ENCODE measurements at regions not wholly inside any gene's neighbourhood (a gene's known extent, or its start where the extent isn't known, plus 50 kb on each side); places are given as distances from the start of the nearest gene placed in this dataset.
"Not testable (repeated sequence)": the region's sequence is repeated elsewhere in the genome, so short reads cannot be mapped to it uniquely, and the experiment has no call there.

- DNase-seq: not testable (repeated sequence)
Measured at GRCh38 chr11:71723991-71724390, 109.0 kb upstream of the DEFB108B start.

GRCh38 chr11:71730748-71731147, 102.3 kb upstream of the DEFB108B start:
- DNase-seq: not testable (repeated sequence)

GRCh38 chr11:71734368-71734767, 98.6 kb upstream of the DEFB108B start:
- peak in 2 of 4 experiments; percentile 1 to 12 for DNase-seq

GRCh38 chr11:71738317-71738716, 94.7 kb upstream of the DEFB108B start:
- DNase-seq: not testable (repeated sequence)

- DNase-seq: not testable (repeated sequence)
Measured at GRCh38 chr11:71743385-71743784, 89.6 kb upstream of the DEFB108B start.

DNA sequence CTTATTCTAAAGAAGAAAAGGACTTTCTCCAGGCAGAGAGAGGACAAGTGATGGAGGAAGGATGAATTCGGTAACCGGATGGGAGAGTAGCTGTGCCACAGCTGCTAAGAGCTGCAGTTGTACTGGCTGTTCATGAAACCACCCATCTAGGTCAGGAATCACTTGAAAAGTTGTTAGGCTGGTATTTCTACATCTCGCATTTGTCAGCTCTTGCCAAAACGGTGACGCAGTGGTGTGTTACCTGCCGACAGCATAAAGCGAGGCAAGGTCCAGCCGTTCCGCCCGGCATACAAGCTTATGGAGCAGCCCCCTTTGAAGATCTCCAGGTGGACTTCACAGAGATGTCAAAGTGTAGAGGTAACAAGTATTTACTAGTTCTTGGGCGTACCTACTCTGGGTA, 87.3 kb upstream of the DEFB108B start:
- not testable (repeated sequence) for DNase-seq

GRCh38 chr11:71746263-71746662, 86.7 kb upstream of the DEFB108B start:
- not testable (repeated sequence) for DNase-seq

GRCh38 chr11:71748965-71749620, 83.9 kb upstream of the DEFB108B start:
- not testable (repeated sequence) for DNase-seq

DNA sequence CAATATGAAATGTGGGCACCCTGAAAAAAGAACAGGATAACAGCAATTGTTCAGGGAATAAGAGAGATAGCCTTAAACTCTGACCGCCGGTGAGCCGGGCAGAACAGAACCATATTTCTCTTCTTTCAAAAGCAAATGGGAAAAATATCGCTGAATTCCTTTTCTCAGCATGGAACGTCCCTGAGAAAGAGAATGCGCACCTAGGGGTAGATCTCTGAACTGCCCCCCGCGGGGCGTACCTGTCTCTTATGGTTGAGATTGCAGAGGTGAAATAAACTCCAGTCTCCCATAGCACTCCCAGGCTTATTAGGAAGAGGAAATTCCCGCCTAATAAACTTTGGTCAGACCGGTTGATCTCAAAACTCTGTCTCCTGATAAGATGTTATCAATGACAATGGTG, 82.1 kb upstream of the DEFB108B start:
- not testable (repeated sequence) for DNase-seq

DNA sequence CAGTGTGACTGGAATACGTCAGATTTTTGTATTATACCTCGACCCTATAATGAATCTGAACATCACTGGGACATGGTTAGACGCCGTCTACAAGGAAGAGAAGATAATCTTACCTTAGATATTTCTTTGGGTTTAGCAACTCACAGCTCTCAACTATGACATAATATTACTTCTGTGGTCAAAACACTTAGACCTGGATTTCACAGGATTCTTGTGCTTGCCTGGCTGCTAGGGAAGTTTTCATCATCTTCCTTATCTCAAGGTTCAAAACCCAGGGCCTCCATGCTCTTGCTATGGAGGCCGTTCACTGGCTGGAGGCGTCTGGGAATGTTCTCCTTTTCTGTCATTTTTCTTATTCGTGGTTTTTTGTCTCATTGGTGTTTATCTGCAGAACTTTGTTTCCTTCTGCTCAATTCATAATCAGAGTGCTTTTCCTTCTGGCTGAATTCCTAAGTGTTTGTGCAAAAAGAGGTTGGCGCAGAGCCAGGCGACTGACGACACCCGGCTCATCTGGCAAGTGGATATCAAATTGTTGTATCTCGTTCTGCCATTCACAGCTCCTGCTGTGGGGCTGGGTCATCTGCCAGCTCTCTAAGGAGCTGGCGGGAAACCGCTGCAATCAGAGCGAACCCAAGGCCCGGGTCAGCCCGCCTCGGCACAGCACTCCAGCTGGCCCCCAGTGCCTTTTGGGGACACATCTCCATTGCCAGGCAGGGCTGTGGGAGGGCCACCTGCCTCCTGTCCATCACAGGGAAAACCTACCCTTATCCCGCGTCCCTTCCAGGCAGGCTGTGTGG, 68.1 kb upstream of the DEFB108B start:
- DNase-seq: not testable (repeated sequence)

- not testable (repeated sequence) for DNase-seq
Measured at GRCh38 chr11:71767016-71767415, 66.0 kb upstream of the DEFB108B start.

GRCh38 chr11:71772193-71772592, 60.8 kb upstream of the DEFB108B start:
- DNase-seq: not testable (repeated sequence)

DNA sequence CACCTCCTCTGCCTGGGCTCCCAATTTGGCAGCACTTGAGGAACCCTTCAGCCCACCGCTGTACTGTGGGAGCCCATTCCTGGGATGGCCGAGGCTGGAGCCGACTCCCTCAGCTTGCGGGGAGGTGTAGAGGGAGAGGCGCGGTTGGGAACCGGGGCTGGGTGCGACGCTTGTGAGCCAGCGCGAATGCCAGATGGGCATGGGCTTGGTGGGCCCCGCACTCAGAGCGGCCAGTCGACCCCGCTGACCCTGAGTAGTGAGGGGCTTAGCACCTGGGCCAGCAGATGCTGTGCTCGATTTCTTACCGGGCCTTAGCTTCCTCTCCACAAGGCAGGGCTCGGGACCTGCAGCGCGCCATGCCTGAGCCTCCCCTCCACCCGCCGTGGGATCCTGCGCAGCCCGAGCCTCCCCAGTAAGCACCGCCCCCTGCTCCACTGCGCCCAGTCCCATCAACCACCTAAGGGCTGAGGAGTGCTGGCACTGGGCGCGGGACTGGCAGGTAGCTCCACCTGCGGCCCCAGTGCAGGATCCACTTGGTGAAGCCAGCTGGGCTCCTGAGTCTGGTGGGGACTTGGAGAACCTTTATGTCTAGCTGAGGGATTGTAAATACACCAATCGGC, 58.3 kb upstream of the DEFB108B start:
- no peak for DNase-seq

DNA sequence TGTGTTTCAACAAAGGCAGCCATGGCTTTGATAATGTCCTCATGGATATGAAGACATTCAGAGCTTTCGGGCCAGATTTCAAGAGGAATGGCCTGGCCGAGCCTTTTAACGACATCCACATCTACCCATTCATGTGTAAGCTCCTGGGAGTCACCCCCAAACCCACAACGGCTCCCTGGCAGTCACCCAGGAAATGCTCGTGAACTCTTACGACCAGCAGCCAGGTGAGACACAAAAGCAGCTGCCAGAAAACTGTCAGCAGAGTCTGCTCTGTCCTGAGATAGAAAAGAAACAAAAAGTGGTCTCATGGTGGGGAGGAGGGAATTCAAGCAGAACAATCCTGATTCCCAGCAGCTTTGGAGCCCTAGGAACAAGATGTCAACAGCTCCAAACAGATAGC, 52.9 kb upstream of the DEFB108B start:
- not testable (repeated sequence) for DNase-seq

DNA sequence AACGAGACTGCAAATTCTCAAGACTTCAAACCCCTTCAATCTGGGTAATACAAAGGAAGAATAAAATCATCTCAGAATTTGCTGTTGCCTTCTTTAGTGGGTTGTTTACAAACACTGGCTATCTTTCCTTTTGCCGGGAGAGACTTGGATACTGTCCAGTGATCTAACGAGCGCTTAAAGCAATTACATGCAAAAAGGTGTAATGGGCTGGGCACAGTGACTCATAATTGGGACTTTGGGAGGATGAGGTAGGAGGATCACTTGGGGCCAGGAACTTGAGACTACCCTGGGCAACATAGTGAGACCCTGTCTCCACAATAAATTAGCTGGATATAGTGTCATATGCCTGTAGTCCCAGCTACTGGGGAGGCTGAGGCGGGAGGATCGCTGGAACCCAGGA, 52.2 kb upstream of the DEFB108B start:
- DNase-seq: not testable (repeated sequence)

DNA sequence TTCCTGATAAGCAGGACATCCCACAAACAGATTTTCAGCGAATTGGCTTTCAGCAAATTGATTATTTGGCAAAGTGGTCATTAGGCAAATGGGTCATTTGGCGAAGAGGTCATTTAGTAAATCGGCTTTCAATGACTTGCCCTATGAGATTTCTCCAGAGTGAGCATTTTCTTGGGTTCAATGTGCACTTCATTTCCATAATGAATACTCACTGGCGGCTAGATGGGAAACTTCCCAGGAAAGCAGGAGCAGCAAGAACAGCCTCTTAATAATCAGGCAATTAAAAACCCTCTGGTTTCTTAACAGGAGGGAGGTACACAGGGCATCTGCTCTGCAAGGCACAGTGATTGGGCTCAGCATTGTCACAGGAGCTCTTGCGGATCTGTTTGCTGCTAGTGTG, 51.5 kb upstream of the DEFB108B start:
- not testable (repeated sequence) for DNase-seq

- not testable (repeated sequence) for DNase-seq
Measured at GRCh38 chr11:71782229-71782861, 50.7 kb upstream of the DEFB108B start.

- DNase-seq: not testable (repeated sequence)
Measured at GRCh38 chr11:71783191-71783590, 49.8 kb upstream of the DEFB108B start.
